Type B pancreatic cell (in vitro differentiated cells): ENCODE measurements at regions not wholly inside any gene's neighbourhood (a gene's known extent, or its start where the extent isn't known, plus 50 kb on each side); places are given as distances from the start of the nearest gene placed in this dataset.
A peak's percentile ranks its signal among the peaks of the same experiment; 100 is the strongest.

Experiments used
- DNase-seq: peaks from one replicate; pipeline ENCODE4 v3.0.0; 2021; ENCODE audit warnings: mixed read lengths; ENCODE audit not compliant: unreplicated experiment; ENCODE audit errors: extremely low spot score
- H3K27ac Mint-ChIP-seq: 2 replicates; pipeline ENCODE4 v1.8.0; 2021; ENCODE audit warnings: mild to moderate bottlenecking, mixed read lengths
- H3K27me3 Mint-ChIP-seq: 2 replicates; pipeline ENCODE4 v1.8.0; 2021; ENCODE audit warnings: mixed read lengths
- H3K36me3 Mint-ChIP-seq: 2 replicates; pipeline ENCODE4 v1.8.0; 2021; ENCODE audit warnings: mixed read lengths
- H3K4me1 Mint-ChIP-seq: one replicate; pipeline ENCODE4 v1.8.0; 2021; ENCODE audit warnings: mixed read lengths; ENCODE audit not compliant: unreplicated experiment
- H3K4me3 Mint-ChIP-seq: 2 replicates; pipeline ENCODE4 v1.8.0; 2021; ENCODE audit warnings: mild to moderate bottlenecking, mixed read lengths
- H3K9me3 Mint-ChIP-seq: 2 replicates; pipeline ENCODE4 v1.8.0; 2021; ENCODE audit warnings: mixed read lengths
- TF ChIP-seq, protein P1 (sequence below): fragments of 200-600 bp; sonication (generic); conservative IDR thresholded peaks from 2 replicates; pipeline ENCODE4 v1.5.0; 2021; ENCODE audit warnings: antibody characterized with exemption, mild to moderate bottlenecking

GRCh38 chr7:112573302-112574039 lies 92.7 kb downstream of the LSMEM1 start:
- Mint-ChIP-seq H3K36me3 (no peaks in the 10 kb centered on the region), H3K9me3 (peaks cover 14% of the 10 kb centered on the region), H3K27ac (peak overlapping the region; percentile 68), H3K27me3 (no peaks in the 10 kb centered on the region), H3K4me1 (peaks cover 17% of the 10 kb centered on the region), H3K4me3 (peak overlapping the region; percentile 7)
- DNase-seq = no peak
- TF ChIP-seq, protein P1, sequence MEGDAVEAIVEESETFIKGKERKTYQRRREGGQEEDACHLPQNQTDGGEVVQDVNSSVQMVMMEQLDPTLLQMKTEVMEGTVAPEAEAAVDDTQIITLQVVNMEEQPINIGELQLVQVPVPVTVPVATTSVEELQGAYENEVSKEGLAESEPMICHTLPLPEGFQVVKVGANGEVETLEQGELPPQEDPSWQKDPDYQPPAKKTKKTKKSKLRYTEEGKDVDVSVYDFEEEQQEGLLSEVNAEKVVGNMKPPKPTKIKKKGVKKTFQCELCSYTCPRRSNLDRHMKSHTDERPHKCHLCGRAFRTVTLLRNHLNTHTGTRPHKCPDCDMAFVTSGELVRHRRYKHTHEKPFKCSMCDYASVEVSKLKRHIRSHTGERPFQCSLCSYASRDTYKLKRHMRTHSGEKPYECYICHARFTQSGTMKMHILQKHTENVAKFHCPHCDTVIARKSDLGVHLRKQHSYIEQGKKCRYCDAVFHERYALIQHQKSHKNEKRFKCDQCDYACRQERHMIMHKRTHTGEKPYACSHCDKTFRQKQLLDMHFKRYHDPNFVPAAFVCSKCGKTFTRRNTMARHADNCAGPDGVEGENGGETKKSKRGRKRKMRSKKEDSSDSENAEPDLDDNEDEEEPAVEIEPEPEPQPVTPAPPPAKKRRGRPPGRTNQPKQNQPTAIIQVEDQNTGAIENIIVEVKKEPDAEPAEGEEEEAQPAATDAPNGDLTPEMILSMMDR = no peak

DNA sequence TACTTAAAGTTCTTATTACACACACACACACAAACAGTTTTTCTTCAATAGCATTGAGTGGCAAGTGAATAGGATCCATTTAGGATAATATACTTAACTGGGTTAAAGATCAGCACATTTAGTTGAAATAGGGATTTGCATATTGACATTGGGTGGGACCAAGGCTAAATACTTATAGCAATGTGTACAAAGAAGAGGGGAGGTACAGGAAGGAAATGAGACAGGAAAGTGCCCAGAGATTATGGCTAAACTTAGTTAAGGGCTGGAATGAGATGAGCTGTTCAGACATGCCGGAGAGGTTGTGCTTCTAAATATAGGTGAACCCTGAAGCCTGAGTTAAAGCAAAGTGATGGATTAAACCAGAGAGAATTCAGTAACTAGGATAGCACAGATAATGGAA lies 95.1 kb downstream of the LSMEM1 start:
- TF ChIP-seq, protein P1 = no peak
- Mint-ChIP-seq H3K4me3 (no peak overlapping the region), H3K27me3 (no peaks in the 10 kb centered on the region), H3K4me1 (peaks cover 17% of the 10 kb centered on the region), H3K9me3 (peaks cover 13% of the 10 kb centered on the region), H3K27ac (no peak overlapping the region), H3K36me3 (no peaks in the 10 kb centered on the region)
- no peak for DNase-seq

DNA sequence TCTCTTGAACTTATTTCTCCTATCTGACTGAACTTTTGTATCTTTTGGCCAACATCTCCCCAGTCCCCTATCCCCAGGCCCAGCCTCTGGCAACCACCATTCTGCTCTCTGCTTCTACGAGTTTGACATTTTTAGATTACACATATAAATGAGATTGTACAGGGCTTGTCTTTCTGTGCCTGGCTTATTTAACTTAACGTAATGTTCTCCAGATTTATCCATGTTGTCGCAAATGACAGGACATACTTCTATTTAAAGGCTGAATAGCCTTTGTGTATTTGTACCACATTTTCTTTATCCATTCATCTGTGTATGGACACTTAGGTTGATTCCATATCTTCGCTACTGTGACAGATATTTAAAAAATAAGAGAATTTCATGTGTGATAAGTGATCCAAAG lies 98.6 kb downstream of the LSMEM1 start:
- H3K4me3 Mint-ChIP-seq = no peak overlapping the region
- DNase-seq = no peak
- no peaks in the 10 kb centered on the region for H3K4me1 Mint-ChIP-seq
- H3K27ac Mint-ChIP-seq = no peak overlapping the region
- no peaks in the 10 kb centered on the region for H3K27me3 Mint-ChIP-seq
- H3K36me3 Mint-ChIP-seq = no peaks in the 10 kb centered on the region
- peaks cover 14% of the 10 kb centered on the region for H3K9me3 Mint-ChIP-seq
- TF ChIP-seq, protein P1 = no peak

GRCh38 chr7:112580717-112581435 lies 100.1 kb downstream of the LSMEM1 start:
- H3K27me3 Mint-ChIP-seq = no peaks in the 10 kb centered on the region
- no peak overlapping the region for H3K27ac Mint-ChIP-seq
- no peaks in the 10 kb centered on the region for H3K4me1 Mint-ChIP-seq
- no peak for DNase-seq
- peaks cover 7% of the 10 kb centered on the region for H3K9me3 Mint-ChIP-seq
- H3K4me3 Mint-ChIP-seq = no peak overlapping the region
- H3K36me3 Mint-ChIP-seq = no peaks in the 10 kb centered on the region
- TF ChIP-seq, protein P1 = no peak

GRCh38 chr7:112581529-112581928 lies 100.7 kb downstream of the LSMEM1 start:
- Mint-ChIP-seq H3K27me3 (no peaks in the 10 kb centered on the region), H3K36me3 (no peaks in the 10 kb centered on the region), H3K4me1 (no peaks in the 10 kb centered on the region), H3K4me3 (no peak overlapping the region), H3K27ac (no peak overlapping the region), H3K9me3 (peaks cover 7% of the 10 kb centered on the region)
- TF ChIP-seq, protein P1 = no peak
- DNase-seq = no peak
